ENCODE measurements at regions not wholly inside any gene's neighbourhood (a gene's known extent, or its start where the extent isn't known, plus 50 kb on each side); places are given as distances from the start of the nearest gene placed in this dataset.

DNA sequence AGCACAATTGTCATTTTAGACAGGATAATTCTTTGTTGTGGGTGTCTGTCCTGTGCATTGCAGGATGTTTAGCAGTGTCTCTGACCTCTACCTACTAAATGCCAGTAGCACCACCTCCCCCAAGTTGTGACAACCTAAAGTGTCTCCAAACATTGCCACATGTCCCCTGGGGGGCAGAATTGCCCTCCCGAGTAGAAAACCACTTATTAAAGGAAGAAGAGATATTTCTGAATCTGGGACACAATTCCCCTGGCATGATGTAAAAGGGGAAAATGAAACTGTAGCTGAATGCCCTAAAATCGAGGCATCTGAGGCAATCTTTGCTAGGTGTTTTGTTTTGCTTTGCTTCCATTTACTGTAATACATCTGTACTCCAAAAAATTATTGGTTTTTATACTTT lies 116.8 kb upstream of the NAP1L1 start:
- intact Hi-C loops (cut with micrococcal nuclease; ENCODE audit: unreplicated experiment) (no loop called here), in situ Hi-C loops (cut with HindIII; ENCODE audit: low pct_unique_long_range_greater_than_20kb, low sequenced_read_pairs) (no loop called here)
- ATAC-seq (no peak), DNase-seq (ENCODE audit: low read depth, low spot score) (no peak)
- no peak overlapping the region for H3K27ac ChIP-seq (ENCODE audit: low read length)
- POLR2A ChIA-PET = no interaction called here
- CTCF ChIA-PET = no interaction called here
- BruUV-seq (replicated peaks) = no TSS peak
- peaks cover 8% of the 10 kb centered on the region; the same call in 1 of the 2 replicates for H3K9me3 ChIP-seq (ENCODE audit: control insufficient read depth, insufficient read depth, low read depth, low read length)
- TF ChIP-seq POLR2AphosphoS5 (IDR thresholded peaks at IDR 0.05; ENCODE audit: low read depth, low read length) = no peak
- TF ChIP-seq REST (IDR thresholded peaks at IDR 0.05; ENCODE audit: insufficient read depth in 1 of 2, low read depth in 2 of 2, low read length in 1 of 2) = no peak
- no peak for TF ChIP-seq TCF7L2 (IDR thresholded peaks at IDR 0.05; ENCODE audit: low read depth, low read length)
- no peaks in the 10 kb centered on the region for H3K4me1 ChIP-seq (ENCODE audit: control insufficient read depth, insufficient read depth, low read length)
- H3K36me3 ChIP-seq (ENCODE audit: control insufficient read depth, insufficient read depth, low read length) = no peaks in the 10 kb centered on the region
- no peaks in the 10 kb centered on the region for H3K27me3 ChIP-seq (ENCODE audit: control insufficient read depth, insufficient read depth, low read length)
- no peak overlapping the region for H3K4me3 ChIP-seq (ENCODE audit: low read depth in 2 of 2, low read length in 2 of 2)

DNA sequence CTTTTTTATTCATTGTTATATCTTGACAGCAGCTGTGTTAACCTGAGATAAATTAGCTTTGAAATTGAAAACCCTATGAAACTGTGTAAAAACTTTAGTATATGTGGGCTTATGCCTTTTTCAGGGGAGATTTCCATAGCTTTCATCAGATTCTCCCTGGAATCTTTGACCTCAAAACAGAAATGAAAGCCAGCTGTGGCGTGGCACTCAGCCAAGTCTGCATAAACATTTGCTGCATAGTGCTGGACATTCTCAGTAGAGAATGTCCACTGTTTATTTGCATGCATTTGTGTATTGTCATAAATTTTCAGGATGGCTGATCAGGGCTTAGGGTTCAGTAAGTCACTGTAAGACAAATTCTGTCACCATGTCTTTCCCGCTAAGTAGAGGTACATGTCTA lies 115.3 kb upstream of the NAP1L1 start:
- H3K27ac ChIP-seq (ENCODE audit: low read length) = no peak overlapping the region
- H3K36me3 ChIP-seq (ENCODE audit: control insufficient read depth, insufficient read depth, low read length) = no peaks in the 10 kb centered on the region
- no peak overlapping the region for H3K4me3 ChIP-seq (ENCODE audit: low read depth in 2 of 2, low read length in 2 of 2)
- H3K27me3 ChIP-seq (ENCODE audit: control insufficient read depth, insufficient read depth, low read length) = no peaks in the 10 kb centered on the region
- TF ChIP-seq SIN3A (IDR thresholded peaks at IDR 0.05; ENCODE audit: borderline replicate concordance, insufficient read depth, low read depth, low read length) = no peak
- no peak for TF ChIP-seq REST (IDR thresholded peaks at IDR 0.05; ENCODE audit: insufficient read depth in 1 of 2, low read depth in 2 of 2, low read length in 1 of 2)
- TF ChIP-seq CTCF (IDR thresholded peaks at IDR 0.05) = no peak
- no peak for TF ChIP-seq POLR2AphosphoS5 (IDR thresholded peaks at IDR 0.05; ENCODE audit: low read depth, low read length)
- no peak for TF ChIP-seq TCF7L2 (IDR thresholded peaks at IDR 0.05; ENCODE audit: low read depth, low read length)
- ATAC-seq (no peak), DNase-seq (ENCODE audit: low read depth, low spot score) (no peak)
- intact Hi-C loops (cut with micrococcal nuclease; ENCODE audit: unreplicated experiment) = no loop called here
- BruUV-seq (replicated peaks) = no TSS peak
- in situ Hi-C loops (cut with HindIII; ENCODE audit: low pct_unique_long_range_greater_than_20kb, low sequenced_read_pairs) = no loop called here
- ChIA-PET POLR2A (no interaction called here), CTCF (no interaction called here)
- H3K4me1 ChIP-seq (ENCODE audit: control insufficient read depth, insufficient read depth, low read length) = no peaks in the 10 kb centered on the region
- peaks cover 8% of the 10 kb centered on the region; the same call in 1 of the 2 replicates for H3K9me3 ChIP-seq (ENCODE audit: control insufficient read depth, insufficient read depth, low read depth, low read length)

Data from Panc1 (cell line).